GM21717 (cell line): ENCODE measurements at regions not wholly inside any gene's neighbourhood (a gene's known extent, or its start where the extent isn't known, plus 50 kb on each side); places are given as distances from the start of the nearest gene placed in this dataset.

Experiments
- ATAC-seq: cut with Tn5 transposase; IDR thresholded peaks from one replicate; pipeline ENCODE4 v1.9.1; 2021; ENCODE audit warnings: mild to moderate bottlenecking, moderate library complexity; ENCODE audit not compliant: unreplicated experiment

DNA sequence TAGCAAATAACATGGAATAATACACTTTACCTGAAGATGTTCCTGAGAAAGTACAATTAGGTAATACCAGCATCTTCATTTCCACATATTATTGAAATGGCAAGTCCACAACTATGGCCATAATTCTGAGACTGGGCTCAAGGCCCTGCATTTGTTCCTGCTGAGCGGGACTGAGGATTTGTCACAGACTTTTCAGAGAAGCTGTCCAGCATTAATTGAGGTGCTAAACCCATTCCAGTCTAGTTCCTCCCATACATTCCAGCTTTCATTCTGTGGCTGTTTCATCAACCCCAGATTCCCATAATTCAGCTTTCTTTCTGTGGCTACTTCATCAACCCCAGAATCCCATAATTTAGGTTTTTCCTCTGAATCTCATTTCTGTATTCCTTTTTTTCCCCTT is 293.4 kb upstream of the GBE1 start:
- ATAC-seq, result no peak

DNA sequence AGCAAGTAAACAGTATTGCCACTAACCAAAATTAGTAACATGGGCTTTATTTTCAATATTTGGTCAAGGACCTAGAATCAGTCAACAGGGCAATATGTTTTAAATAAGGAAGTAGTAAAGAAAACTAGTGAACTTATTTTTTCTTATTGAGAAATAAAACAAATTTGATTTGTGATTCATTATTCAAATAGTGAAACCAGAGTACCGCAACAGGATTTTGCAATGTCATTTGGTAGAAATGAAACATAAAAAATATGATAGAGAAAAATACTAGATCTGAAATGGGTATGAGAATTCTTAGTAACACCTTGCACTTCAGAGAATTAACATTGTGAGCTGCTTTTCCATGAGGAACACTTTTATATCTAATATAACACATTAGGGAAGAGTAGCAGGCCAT is 291.8 kb upstream of the GBE1 start:
- ATAC-seq, result no peak

DNA sequence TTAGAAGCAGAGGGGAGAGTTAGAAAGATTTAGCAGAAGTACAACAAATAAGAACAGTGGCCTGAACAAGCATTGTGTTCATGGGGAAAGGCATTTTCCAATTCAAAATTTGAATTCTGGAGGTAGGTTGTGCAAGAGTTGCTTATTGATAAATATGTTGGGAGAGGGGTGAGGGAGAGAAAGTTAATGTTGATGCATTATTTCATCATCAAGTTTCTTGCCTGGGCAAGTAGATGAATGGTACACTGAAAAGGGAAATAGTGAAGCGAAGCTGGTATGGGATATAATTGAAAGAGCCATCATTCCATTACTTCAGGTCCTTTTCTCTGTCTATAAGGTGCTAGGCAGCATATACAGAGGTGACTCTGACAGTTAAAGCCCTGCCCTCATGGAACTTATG is 288.9 kb upstream of the GBE1 start:
- no peak for ATAC-seq

DNA sequence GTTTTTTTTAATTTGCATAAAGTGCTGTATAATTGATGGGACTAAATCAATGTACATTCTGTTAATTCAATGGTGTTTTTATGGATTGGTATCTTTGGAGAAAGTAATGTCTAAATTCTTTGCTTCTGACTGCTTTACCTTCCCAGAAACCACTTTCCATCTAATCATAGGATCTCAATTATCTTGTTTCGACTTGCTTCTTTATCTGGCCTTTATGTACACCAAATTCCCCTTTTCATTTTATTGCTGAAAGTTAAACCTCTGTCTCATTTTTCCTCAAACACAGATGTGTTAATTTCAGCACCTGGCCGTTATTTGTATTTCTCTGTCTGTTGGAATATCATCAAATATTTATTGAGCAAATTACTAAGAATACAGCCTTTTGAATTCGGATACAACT is 287.3 kb upstream of the GBE1 start:
- no peak for ATAC-seq

DNA sequence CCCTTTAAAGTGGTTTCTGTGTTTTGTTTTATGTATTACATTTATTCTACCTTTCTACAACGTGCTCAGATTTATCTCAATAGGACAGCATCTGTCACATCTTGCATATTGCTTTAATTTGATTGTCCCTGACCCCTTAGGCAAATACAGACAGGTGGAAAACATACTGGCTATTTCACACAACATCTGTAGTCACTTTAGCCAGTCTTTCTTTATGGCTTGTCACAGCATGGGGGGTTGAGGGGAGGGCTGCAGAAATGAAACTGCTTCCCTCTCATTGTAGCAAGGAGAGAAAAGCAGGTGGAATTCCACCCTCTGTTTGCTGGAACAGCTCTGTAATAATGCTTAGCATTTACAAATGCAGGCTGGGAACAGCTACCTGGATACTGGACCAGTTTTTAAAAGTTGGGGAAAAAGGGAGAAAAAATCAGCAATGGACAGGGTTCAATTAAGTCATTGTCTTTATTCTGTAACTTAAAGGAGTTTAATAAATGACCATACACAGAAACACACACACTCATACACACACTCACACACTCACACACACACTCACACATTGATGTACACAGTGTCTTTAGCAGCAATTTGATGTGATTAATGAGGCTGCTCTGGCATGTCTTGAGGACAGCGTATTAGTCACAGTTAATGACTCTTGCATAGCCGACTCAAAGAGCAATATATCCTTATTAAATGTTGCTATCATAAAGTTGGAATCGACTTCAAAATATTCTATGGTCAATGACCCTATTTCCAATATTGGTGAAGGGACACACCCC is 283.7 kb upstream of the GBE1 start:
- ATAC-seq, result no peak

DNA sequence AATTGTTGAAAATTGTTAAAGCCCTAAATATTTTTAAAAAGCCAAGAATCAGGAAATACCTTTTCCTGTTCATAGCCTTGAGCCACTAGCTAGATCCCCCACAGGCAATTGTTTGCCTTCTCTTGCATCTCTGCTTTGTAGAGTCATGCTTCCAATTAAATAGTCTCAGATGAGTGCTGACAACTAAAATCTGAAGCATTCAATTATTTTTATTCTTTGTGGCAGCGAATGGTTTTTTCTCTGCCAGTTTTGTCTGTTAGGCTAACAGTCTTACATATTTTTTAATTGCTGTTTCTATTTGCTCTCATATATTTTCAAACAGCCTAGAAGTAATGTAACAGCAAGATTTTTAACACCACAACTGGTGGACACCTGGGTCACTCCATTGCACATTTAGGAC is 277.1 kb upstream of the GBE1 start:
- ATAC-seq, result no peak

DNA sequence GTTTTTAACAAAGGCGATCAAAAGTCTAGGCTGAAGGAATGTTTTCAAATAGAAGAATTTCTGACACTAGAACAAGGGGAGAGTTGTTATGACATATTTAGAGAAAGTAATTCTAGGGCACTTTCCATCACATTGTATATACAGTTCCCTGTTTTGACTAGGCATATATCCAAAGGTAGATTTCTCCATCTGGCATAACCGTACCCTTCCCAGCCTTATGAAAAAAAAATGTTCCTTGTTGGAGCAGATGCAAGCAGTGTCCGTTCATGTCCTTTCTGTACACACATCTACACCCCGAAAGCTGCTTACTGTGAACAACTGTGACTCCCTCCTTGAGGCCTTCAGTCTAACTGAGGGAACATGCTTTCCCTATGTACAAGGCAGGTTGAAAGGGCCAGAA is 271.7 kb upstream of the GBE1 start:
- ATAC-seq, result no peak

DNA sequence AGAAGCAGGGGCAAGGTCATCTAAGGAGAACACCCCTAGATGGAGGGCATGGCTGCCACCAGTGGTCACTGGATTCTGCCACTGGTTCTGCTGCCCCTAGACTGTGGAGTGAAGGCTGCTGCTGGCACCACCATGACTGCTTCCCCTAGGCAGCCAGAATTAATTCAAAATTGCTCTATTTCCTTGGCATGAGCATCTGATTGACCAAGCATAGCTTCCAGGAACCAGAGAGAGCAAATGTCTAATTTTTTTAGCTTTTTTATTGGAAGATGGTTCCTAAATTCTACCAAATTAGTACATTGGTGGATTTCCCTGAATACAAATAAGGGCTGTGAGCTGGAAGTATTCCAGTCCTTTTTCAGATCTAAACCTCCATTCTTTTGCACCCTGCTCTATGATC is 270.2 kb upstream of the GBE1 start:
- no peak for ATAC-seq

DNA sequence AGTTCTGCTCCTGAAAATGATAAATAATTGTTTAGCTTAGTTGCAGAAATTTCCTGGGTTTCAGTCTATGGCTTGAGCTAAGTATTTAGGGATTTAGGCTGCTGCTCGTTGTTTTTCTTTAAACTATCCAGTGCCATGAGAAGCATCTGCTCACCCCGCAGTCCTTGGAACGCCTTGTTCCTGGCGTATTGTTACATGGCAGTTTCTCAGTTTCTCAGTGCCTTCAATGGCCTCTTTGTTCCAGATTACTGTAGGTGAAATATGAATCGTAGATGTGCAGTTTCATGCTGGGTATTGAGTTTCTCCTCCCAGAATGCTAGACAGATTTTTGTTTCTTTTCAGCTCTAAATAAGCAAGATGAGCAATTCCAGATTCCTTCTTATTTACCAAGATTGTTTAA is 269.5 kb upstream of the GBE1 start:
- ATAC-seq, result no peak

DNA sequence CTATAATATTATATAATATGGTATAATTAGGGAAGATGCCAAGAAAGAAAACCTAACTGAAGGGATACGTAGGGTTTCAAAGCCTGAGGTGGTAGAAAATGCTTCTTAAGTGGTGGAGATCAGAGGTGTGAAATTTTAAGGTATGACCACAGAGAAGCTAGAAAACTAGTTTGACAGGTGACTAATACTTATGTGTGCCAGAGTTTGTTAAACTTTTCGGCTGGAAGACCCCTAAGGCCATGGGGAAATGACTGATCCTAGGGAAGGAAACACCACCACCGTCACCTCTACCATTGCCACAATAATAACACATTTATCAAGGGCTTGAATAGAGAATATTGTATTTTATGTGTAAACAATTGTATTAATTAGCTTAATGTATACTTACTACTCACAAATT is 261.4 kb upstream of the GBE1 start:
- ATAC-seq, result no peak

DNA sequence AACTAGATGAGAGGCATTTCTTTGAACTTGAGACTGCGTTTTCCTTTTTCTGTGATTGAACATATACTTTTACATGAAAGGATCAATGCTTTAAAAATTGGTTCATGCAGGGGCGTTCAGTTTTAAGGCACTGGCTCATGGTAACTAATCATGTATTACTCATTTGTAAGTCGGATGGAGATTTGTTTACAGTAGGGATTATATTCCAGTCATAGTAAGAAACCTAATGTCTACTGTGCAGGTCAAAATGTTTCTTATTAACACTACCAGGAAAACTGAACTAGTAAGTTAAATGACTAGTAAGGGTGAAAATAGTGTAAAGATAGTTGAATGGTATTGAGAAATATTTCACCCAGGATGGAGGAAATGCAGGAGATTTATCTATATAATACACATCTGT is 258.8 kb upstream of the GBE1 start:
- ATAC-seq, result no peak

DNA sequence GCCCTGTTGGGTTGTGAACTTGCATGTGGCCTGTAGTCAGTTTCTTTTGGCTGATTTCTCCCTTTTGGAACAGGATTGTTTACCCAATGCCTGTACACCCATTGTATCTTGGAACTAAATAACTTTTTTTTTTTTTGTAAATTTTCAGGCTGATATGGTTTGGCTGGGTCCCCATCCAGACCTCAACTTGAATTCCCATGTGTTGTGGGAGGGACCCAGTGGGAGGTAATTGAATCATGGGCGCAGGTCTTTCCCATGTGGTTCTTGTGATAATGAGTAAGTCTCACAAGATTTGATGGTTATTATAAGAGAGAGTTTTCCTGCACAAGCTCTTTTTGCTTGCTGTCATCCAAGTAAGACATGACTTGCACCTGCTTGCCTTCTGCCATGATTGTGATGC is 253.8 kb upstream of the GBE1 start:
- ATAC-seq, result no peak

DNA sequence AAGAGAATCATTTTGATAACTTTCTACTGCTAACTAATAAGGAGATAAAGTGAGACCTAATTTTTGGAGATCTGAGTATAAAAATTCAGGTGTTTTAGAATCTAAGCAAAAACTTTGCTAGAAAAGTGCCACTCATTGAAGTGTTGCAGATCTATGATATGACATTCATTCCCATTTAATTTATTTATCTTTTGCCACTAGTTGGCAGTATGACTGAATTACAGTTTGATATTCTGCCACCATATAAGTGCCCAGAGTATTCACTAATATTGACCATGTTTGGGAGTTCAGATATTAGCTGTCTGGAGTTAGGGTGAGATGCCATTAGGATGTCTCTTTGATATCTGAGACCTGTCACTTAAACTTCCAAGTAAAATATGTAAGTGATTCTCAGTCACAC is 251.3 kb upstream of the GBE1 start:
- ATAC-seq, result no peak

DNA sequence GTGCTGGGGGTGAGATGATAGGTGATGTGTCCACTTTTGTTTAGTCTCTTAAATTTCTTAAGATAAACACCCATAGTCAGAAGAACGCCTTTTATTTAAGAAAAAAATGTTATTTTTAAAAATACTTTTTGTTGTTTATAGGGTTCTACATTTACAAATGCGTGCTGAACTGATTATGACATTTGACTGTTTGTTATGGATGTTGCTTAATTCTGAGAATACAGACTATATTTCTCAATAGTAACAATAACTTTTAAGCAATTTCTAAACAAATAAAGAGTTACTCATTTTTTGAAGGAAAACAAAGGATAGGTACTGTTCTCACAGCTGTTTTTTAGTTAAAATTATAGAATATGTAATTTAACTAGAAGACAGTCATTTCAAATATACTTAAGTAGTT is 249.9 kb upstream of the GBE1 start:
- no peak for ATAC-seq

DNA sequence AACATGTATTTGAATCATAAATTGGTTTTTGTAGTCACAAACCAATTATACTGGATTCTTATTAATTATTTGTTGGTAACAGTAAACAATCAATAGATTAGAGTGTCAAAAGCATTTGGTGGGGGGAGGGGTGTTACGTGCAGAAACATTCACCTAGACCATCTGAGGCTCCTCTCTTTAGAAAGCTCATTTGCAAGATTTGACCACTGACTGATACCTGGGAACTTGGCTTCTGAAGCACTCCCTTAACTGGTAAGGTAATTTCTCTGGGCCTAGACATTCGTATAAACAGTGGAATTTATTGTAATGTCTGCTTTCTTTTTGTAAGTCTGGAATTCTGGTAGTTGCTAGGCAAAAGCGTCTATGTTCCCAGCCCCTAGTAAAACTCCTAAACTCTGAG is 243.8 kb upstream of the GBE1 start:
- no peak for ATAC-seq

DNA sequence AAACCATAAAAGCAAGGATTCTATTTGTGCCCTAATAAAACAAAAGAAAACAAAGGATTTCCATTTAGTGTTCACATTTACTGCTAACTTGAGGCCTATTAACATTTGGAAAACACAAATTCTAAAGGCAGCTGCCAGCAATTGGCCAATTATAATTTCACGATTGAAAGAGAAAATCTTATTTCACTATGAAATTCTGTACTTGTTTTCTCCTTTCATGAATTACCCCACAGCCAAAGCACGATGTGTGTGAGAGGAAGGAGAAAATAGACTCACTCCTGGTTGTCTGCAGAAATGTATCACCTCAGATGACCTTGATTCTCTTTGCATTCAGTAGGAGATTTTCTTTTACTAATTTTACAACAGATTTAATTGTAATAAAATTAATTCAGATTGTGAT is 242.8 kb upstream of the GBE1 start:
- ATAC-seq, result no peak

DNA sequence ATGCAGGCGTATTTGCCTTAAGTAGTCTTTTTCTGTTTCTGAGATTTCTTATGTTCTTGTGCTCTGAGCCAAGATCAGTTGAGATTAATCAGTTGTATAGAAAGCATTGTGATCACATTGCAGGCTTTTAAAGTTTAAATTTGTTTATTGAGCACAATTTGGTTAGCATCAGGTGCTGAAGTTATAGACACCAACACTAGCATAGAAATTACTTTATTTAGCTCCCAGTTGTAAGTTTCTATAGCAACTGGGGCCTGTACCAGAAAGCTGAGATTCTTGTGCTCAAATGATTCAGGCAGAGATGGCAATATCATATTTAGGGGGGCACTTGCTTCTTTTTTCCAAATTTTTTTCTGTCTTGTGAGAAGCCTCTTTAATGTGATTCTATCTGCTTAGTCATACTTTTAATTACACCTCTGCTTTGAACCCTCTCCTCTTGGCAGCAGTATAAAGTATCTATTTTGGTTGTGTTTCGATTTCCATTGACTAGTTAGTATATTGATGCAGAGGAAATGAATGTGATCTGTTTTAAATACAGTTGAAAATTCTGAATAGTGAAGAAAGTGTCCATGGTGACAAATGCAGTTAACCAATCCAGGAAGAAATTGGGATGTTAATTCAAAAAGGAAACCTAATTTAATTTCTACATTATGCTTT is 241.7 kb upstream of the GBE1 start:
- ATAC-seq, result peak; percentile 53

DNA sequence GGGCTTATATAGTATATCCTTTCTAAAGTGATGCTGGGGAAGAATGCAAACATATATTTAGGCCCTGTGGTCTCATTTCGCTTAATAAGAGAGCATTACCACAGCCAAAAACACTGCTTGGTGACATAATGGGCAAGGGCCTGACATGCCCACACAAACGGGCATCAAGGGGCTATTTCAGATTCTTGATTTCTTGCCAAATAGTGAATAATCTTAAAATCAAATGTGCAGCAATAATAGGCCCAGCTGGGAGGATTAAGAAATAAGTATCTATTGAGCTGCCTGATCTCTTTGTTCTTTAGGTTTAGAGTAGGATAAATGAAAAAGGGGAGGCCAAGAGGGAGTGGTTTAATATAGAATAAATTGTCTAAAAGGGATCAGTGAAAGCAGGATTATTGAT is 241.0 kb upstream of the GBE1 start:
- ATAC-seq, result no peak

DNA sequence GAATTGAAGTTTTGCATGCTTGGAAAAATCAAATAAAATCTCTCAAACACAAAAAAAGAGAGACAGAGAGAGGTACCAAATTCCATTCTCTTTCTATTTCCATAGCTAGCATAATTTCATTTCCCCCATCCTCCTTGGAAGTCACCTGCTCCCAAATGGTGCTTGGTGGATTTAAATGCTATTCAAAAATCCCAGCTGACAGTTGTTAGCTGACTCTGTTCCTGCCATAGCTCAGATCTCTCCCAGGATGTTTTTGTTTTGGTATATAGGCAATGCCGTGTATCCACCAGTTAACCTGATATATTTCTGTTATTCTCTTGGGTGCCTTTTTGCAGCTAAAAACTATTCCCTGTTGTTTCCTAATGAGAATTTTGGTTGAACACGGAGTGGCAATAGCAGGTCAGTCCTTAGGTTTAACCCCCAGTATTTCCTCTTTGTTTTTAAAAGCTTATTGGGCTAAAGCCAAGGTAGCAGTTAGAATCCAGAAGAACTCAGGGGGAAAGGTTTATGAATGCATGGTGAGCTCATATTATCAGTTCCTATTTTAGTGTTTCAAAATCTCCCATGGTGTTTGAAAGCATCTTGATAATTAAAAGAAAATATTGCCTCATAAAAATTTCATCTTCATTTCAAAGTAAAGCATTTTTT is 240.0 kb upstream of the GBE1 start:
- ATAC-seq, result no peak

DNA sequence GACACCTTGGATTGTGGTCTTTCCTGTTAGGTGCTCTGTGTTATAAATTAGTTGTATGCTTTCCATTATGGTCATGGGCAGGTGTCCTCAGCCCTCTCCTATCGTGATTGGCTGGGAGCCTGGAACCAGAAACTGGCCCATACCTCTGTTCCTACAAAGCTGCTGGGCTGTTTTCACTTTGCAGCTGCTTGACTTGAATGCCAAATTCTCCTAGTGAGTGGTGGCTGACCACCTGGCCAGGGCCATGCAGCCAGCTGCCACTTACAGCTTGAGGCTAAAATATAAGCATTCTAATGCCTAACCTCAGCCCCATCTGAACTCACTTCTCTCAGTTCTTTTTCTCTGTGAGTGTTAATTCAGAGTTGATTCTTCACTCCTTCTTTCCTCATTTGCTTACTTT is 239.3 kb upstream of the GBE1 start:
- ATAC-seq, result no peak

DNA sequence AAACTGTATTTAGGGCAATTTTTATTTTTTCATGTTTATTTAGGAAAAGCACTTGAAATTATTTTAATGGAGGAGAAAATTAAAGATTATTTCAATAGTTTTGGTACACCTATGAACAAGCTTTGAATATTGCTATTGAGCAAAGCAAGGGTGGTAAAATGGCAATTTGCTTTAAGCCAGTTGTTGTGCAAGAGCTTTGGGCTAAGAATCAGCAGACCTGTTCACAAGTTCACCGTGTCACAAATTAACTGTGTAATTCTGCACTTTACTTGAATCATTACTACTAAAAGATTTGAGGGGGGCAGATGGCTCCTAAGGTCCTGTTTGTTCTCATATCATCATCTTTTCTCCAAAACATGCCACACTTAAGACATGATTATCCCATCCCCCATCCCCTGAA is 238.9 kb upstream of the GBE1 start:
- no peak for ATAC-seq

DNA sequence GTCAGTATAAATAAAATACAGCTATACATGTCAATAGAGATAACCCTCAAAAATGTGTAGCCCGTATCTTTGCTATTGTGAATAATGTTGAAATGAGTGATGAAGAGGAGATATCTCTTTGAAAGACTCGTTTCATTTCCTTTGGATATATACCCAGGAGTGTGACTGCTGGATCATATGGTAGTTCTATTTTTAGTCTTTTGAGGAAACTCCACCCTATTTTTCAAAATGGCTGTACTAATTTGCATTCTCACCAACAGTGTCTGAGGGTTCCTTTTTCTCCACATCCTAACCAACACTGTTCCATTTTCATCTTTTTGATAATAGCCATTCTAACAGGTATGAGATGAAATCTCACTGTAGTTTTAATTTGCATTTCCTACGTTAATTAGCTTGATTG is 237.5 kb upstream of the GBE1 start:
- ATAC-seq, result no peak
